H1 (cell line): ENCODE measurements at regions not wholly inside any gene's neighbourhood (a gene's known extent, or its start where the extent isn't known, plus 50 kb on each side); places are given as distances from the start of the nearest gene placed in this dataset.
A peak's percentile ranks its signal among the peaks of the same experiment; 100 is the strongest.

ENCODE experiments used
- CTCF ChIA-PET: fragments of 300-600 bp; sonication (Branson Sonifier 250); formaldehyde crosslinking; loops from one replicate; lab custom pipeline; 2021; ENCODE audit not compliant: partially characterized antibody; lab: Charles Lee
- POLR2A ChIA-PET: fragments of 300-600 bp; sonication (Branson Sonifier 250); formaldehyde crosslinking; loops from one replicate; lab custom pipeline; 2021; ENCODE audit warnings: inconsistent platforms; ENCODE audit not compliant: partially characterized antibody; lab: Charles Lee
- DNase-seq, 2 experiments: peaks; one replicate each; pipeline versions ENCODE4 v3.0.0 to v3.0.0-alpha.2; 2010 to 2022; ENCODE audit warnings: low spot score in 2 of 2, low read depth in 1 of 2, mixed read lengths in 1 of 2
- FAIRE-seq: peaks from 2 replicates; lab custom pipeline; 2011; peaks lifted over from hg19 to GRCh38; lab: Jason Lieb, UNC
- H2AFZ ChIP-seq: 2 replicates; pipeline ENCODE4 v1.8.1; 2012; ENCODE audit warnings: low read length, inconsistent platforms
- H2AK5ac ChIP-seq: 2 replicates; pipeline ENCODE4 v1.6.1; 2013; ENCODE audit warnings: low read depth, low read length
- H2BK120ac ChIP-seq: replicated peaks from 2 replicates; pipeline ENCODE3; 2013; ENCODE audit warnings: low read depth, low read length, inconsistent platforms
- H2BK12ac ChIP-seq: 2 replicates; pipeline ENCODE4 v1.6.1; 2013; ENCODE audit warnings: low read depth, low read length
- H2BK15ac ChIP-seq: 2 replicates; pipeline ENCODE4 v1.6.1; 2013; ENCODE audit warnings: low read length
- H2BK20ac ChIP-seq: 2 replicates; pipeline ENCODE4 v1.6.1; 2013; ENCODE audit warnings: low read length
- H2BK5ac ChIP-seq: 2 replicates; pipeline ENCODE4 v1.6.1; 2013; ENCODE audit warnings: low read depth, low read length
- H3K14ac ChIP-seq: 2 replicates; pipeline ENCODE4 v1.6.1; 2013; ENCODE audit warnings: inconsistent platforms; ENCODE audit not compliant: insufficient read length
- H3K18ac ChIP-seq: 2 replicates; pipeline ENCODE4 v1.6.1; 2013; ENCODE audit warnings: low read length; ENCODE audit errors: extremely low read depth
- H3K23ac ChIP-seq: 2 replicates; pipeline ENCODE4 v1.6.1; 2013; ENCODE audit warnings: inconsistent platforms; ENCODE audit not compliant: insufficient read length
- H3K23me2 ChIP-seq: 2 replicates; pipeline ENCODE4 v1.6.1; 2013; ENCODE audit warnings: low read depth, low read length
- H3K27ac ChIP-seq: 2 replicates; pipeline ENCODE4 v1.6.1; 2011; ENCODE audit warnings: low read depth, low read length, inconsistent platforms
- H3K27me3 ChIP-seq, 4 experiments: replicated peaks in 1 of 4; 1 replicate in 1 of 4; 2 replicates in 3 of 4; pipeline versions ENCODE4 v1.6.1 to v1.8.1; 2011 to 2013; ENCODE audit warnings: low read length in 3 of 4, mild to moderate bottlenecking in 3 of 4, inconsistent platforms in 2 of 4, mixed read lengths in 2 of 4, moderate library complexity in 1 of 4; ENCODE audit not compliant: control insufficient read depth in 3 of 4, insufficient read depth in 3 of 4; ENCODE audit errors: extremely low read depth in 1 of 4
- H3K36me3 ChIP-seq, 4 experiments: 2 replicates each; pipeline versions ENCODE4 v1.6.1 to v1.8.1; 2011 to 2013; ENCODE audit warnings: mild to moderate bottlenecking in 4 of 4, low read length in 3 of 4, moderate library complexity in 2 of 4, control low read depth in 1 of 4, inconsistent platforms in 1 of 4; ENCODE audit not compliant: insufficient read depth in 4 of 4, control insufficient read depth in 2 of 4
- H3K4ac ChIP-seq: replicated peaks from 2 replicates; pipeline ENCODE3; 2013; ENCODE audit warnings: low read length, low read depth, mixed read lengths, inconsistent platforms; ENCODE audit not compliant: insufficient read length
- H3K4me1 ChIP-seq, 4 experiments: replicated peaks in 1 of 4; 1 replicate in 1 of 4; 2 replicates in 3 of 4; pipeline versions ENCODE4 v1.6.1 to v1.8.1; 2011 to 2013; ENCODE audit warnings: low read length in 3 of 4, inconsistent platforms in 2 of 4, mixed read lengths in 1 of 4; ENCODE audit not compliant: insufficient read depth in 4 of 4, control insufficient read depth in 3 of 4
- H3K4me2 ChIP-seq, 2 experiments: 2 replicates each; pipeline versions ENCODE4 v1.6.1 to v1.8.1; 2011 to 2013; ENCODE audit warnings: low read depth in 2 of 2, low read length in 2 of 2, control low read depth in 1 of 2, inconsistent platforms in 1 of 2, mild to moderate bottlenecking in 1 of 2; ENCODE audit not compliant: insufficient read depth in 1 of 2
- H3K4me3 ChIP-seq, 4 experiments: fragments of 200-600, 300-600 bp in 1 of 4; sonication (generic), shearing (Covaris generic), sonication (Bioruptor Twin) in 1 of 4; 2 replicates each; pipeline versions ENCODE4 v1.5.1 to v1.8.1; 2011 to 2016; ENCODE audit warnings: low read length in 4 of 4, low read depth in 3 of 4, control low read depth in 2 of 4, inconsistent platforms in 2 of 4, mild to moderate bottlenecking in 2 of 4, mixed read lengths in 1 of 4, moderate library complexity in 1 of 4; ENCODE audit not compliant: insufficient read depth in 2 of 4; ENCODE audit errors: extremely low read depth in 1 of 4
- H3K56ac ChIP-seq: replicated peaks from 2 replicates; pipeline ENCODE3; 2013; ENCODE audit warnings: low read depth, mild to moderate bottlenecking, mixed read lengths, low read length, inconsistent platforms; ENCODE audit not compliant: insufficient read length
- H3K79me1 ChIP-seq: 2 replicates; pipeline ENCODE4 v1.6.1; 2013; ENCODE audit warnings: low read depth, low read length, control low read depth
- H3K79me2 ChIP-seq, 2 experiments: 2 replicates each; pipeline versions ENCODE4 v1.6.1 to v1.8.1; 2012 to 2013; ENCODE audit warnings: low read length in 2 of 2, mild to moderate bottlenecking in 2 of 2, inconsistent platforms in 1 of 2; ENCODE audit not compliant: insufficient read depth in 2 of 2, control insufficient read depth in 1 of 2
- H3K9ac ChIP-seq, 4 experiments: replicated peaks in 1 of 4; 1 replicate in 1 of 4; 2 replicates in 3 of 4; pipeline versions ENCODE4 v1.6.1 to v1.8.1; 2011 to 2013; ENCODE audit warnings: low read depth in 3 of 4, low read length in 3 of 4, control low read depth in 2 of 4, mild to moderate bottlenecking in 2 of 4, moderate library complexity in 2 of 4, inconsistent platforms in 1 of 4; ENCODE audit errors: extremely low read depth in 1 of 4
- H3K9me3 ChIP-seq, 2 experiments: 2 replicates each; pipeline versions ENCODE4 v1.6.1 to v1.8.1; 2012 to 2013; ENCODE audit warnings: mild to moderate bottlenecking in 2 of 2, moderate library complexity in 2 of 2, control low read depth in 1 of 2, inconsistent platforms in 1 of 2, low read depth in 1 of 2, low read length in 1 of 2, mixed read lengths in 1 of 2; ENCODE audit not compliant: insufficient read depth in 2 of 2
- H4K20me1 ChIP-seq, 2 experiments: replicated peaks in 1 of 2; 2 replicates each; pipeline versions ENCODE3 to v1.8.1; 2011 to 2013; ENCODE audit warnings: inconsistent platforms in 2 of 2, low read length in 2 of 2, mild to moderate bottlenecking in 1 of 2; ENCODE audit not compliant: insufficient read depth in 2 of 2, control insufficient read depth in 1 of 2
- H4K5ac ChIP-seq: 2 replicates; pipeline ENCODE4 v1.6.1; 2013; ENCODE audit warnings: low read length, low read depth, mixed read lengths, inconsistent platforms; ENCODE audit not compliant: insufficient read length
- H4K8ac ChIP-seq: 2 replicates; pipeline ENCODE4 v1.8.0; 2013; ENCODE audit warnings: mild to moderate bottlenecking, moderate library complexity, low read length, inconsistent platforms; ENCODE audit not compliant: insufficient read depth; ENCODE audit errors: extremely low read depth
- H4K91ac ChIP-seq: replicated peaks from 2 replicates; pipeline ENCODE3; 2013; ENCODE audit warnings: low read length, mixed read lengths, inconsistent platforms; ENCODE audit not compliant: insufficient read length
- BACH1 ChIP-seq: IDR thresholded peaks from 2 replicates; pipeline ENCODE4 v1.6.1; 2012; ENCODE audit warnings: low read length, improper control_type of control experiment
- CBX8 ChIP-seq: fragments of 300-800, 300-1000 bp; sonication (generic); IDR thresholded peaks from 2 replicates; pipeline ENCODE4 v1.7.1; 2016; ENCODE audit warnings: low read depth, low read length, borderline replicate concordance
- EZH2 ChIP-seq: fragments of 200-600 bp; sonication (generic); IDR thresholded peaks from 2 replicates; pipeline ENCODE4 v1.7.1; 2012; ENCODE audit warnings: low read depth, mild to moderate bottlenecking, moderate library complexity, low read length, inconsistent platforms; ENCODE audit not compliant: severe bottlenecking
- KDM1A ChIP-seq: fragments of 200-600, 300-600 bp; sonication (generic); IDR thresholded peaks from 2 replicates; pipeline ENCODE4 v1.7.1; 2016; ENCODE audit warnings: mild to moderate bottlenecking, low read length, borderline replicate concordance
- KDM5A ChIP-seq: fragments of 200-600 bp; IDR thresholded peaks from 2 replicates; pipeline ENCODE4 v1.7.1; 2012; ENCODE audit warnings: mild to moderate bottlenecking, low read length, inconsistent platforms, mixed read lengths
- RAD21 ChIP-seq, 2 experiments: IDR thresholded peaks in 1 of 2; conservative IDR thresholded peaks in 1 of 2; 2 replicates each; pipeline ENCODE4 v1.6.1; 2011; ENCODE audit warnings: low read depth in 2 of 2, low read length in 2 of 2, improper control_type of control experiment in 1 of 2, inconsistent platforms in 1 of 2, mild to moderate bottlenecking in 1 of 2, moderate library complexity in 1 of 2
- RXRA ChIP-seq: IDR thresholded peaks from 2 replicates; pipeline ENCODE4 v1.6.1; 2011; ENCODE audit warnings: low read depth, mild to moderate bottlenecking, low read length, moderate library complexity; ENCODE audit not compliant: insufficient read depth
- SIN3A ChIP-seq, 2 experiments: IDR thresholded peaks in 1 of 2; conservative IDR thresholded peaks in 1 of 2; 2 replicates each; pipeline ENCODE4 v1.6.1; 2011 to 2012; ENCODE audit warnings: low read length in 2 of 2, improper control_type of control experiment in 1 of 2, low read depth in 1 of 2, mild to moderate bottlenecking in 1 of 2
- TEAD4 ChIP-seq: IDR thresholded peaks from 2 replicates; pipeline ENCODE4 v1.6.1; 2012; ENCODE audit warnings: low read depth, low read length, inconsistent platforms, mixed read lengths
- ZNF274 ChIP-seq: IDR thresholded peaks from 2 replicates; pipeline ENCODE4 v1.7.0; 2012; ENCODE audit warnings: low read length, borderline replicate concordance; ENCODE audit errors: extremely low read depth
- WGBS, 2 experiments: shearing (Covaris generic) in 1 of 2; methylation state at CpG; one replicate each; pipeline versions ENCODE4 v1.1.6 to v1.1.7; 2013 to 2015; ENCODE audit warnings: low lambda C conversion rate in 2 of 2, mixed read lengths in 2 of 2, inconsistent platforms in 1 of 2, low coverage in 1 of 2, missing lambda C conversion rate in 1 of 2; ENCODE audit not compliant: insufficient replicate concordance in 2 of 2, insufficient coverage in 1 of 2, insufficient read length in 1 of 2; ENCODE audit errors: extremely low coverage in 1 of 2, missing lambda C conversion rate in 1 of 2; 5-methylcytosine and 5-hydroxymethylcytosine counted together
- TF ChIP-seq, protein P1 (sequence below): IDR thresholded peaks from 2 replicates; pipeline ENCODE4 v1.6.1; 2011; ENCODE audit warnings: low read length, improper control_type of control experiment

DNA sequence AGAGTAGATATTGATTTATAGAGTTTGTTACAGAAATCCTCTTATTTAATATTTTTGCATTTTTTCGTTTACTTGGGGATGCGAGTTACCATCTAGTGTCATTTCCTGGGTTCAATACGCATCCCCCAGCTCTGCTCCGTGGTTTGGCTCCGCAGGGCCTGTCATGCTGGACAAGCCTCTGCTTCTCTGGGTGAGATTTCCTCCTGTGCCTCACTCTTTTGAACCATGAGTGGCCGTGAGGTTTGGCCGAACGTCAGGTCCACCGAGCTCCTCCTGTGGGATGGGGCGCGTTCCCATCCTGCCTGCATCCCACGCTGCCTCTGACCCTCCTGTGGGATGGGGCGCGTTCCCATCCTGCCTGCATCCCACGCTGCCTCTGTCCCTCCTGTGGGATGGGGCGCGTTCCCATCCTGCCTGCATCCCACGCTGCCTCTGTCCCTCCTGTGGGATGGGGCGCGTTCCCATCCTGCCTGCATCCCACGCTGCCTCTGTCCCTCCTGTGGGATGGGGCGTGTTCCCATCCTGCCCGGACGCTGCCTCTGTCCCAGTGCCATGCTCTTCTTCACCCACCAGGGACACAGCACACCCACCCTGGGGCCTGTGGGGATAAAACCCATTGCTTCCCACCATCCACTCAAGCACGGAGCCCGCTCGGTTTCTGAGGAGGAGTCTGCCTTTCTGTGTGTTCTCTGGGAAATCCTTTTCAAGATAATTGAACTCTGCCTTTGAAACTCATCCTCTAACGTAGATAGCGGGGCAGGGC lies 506.8 kb downstream of the BRD1 start:
- H4K8ac ChIP-seq: no peak overlapping the region
- ChIA-PET CTCF (interaction anchor here (1.3 kb wide), 1 partner anchor 13 kb away, joined by 4 read pairs; no protein-coding TSS in a partner anchor), POLR2A (no interaction called here)
- H3K79me2 ChIP-seq: no peaks in the 10 kb centered on the region
- 94% methylated on average over 22 of the region's 29 CpGs; no CpG with 5 or more reads in 1 of the 2 experiments for WGBS, 2 experiments
- peaks cover 5% of the 10 kb centered on the region; the same call in 1 of the 2 replicates for H3K23me2 ChIP-seq
- H3K4me2 ChIP-seq: no peak overlapping the region
- H3K4me3 ChIP-seq: no peak overlapping the region
- H4K5ac ChIP-seq: no peak overlapping the region
- H3K27ac ChIP-seq: no peak overlapping the region
- peak in 1 of 2 experiments; percentile 13 for DNase-seq
- H3K27me3 ChIP-seq: no peaks in the 10 kb centered on the region
- H3K9ac ChIP-seq: no peak overlapping the region
- H3K14ac ChIP-seq: no peak overlapping the region
- no peak overlapping the region for H2BK120ac ChIP-seq
- peaks cover 0 to 6% of the 10 kb centered on the region in 2 experiments for H4K20me1 ChIP-seq
- peaks cover 0 to 2% (median 0%) of the 10 kb centered on the region in 4 experiments; a peak in 3 of 7 replicates for H3K4me1 ChIP-seq
- H2BK5ac ChIP-seq: no peak overlapping the region
- H3K18ac ChIP-seq: no peak overlapping the region
- H2AFZ ChIP-seq: no peak overlapping the region
- no peaks in the 10 kb centered on the region for H3K36me3 ChIP-seq
- no peak overlapping the region for H2BK20ac ChIP-seq
- H3K4ac ChIP-seq: no peak overlapping the region
- no peak overlapping the region for H3K56ac ChIP-seq
- no peak overlapping the region for H2BK15ac ChIP-seq
- H2AK5ac ChIP-seq: no peak overlapping the region
- H2BK12ac ChIP-seq: no peak overlapping the region
- no peak overlapping the region for H3K23ac ChIP-seq
- no peak for FAIRE-seq
- no peaks in the 10 kb centered on the region; a peak in 1 of 4 replicates for H3K9me3 ChIP-seq
- no peak overlapping the region for H4K91ac ChIP-seq
- H3K79me1 ChIP-seq: no peaks in the 10 kb centered on the region
- TF ChIP-seq ZNF274: no peak
- no peak for TF ChIP-seq BACH1
- no peak for TF ChIP-seq KDM5A
- TF ChIP-seq TEAD4: no peak
- no peak for TF ChIP-seq SIN3A (conservative IDR thresholded peaks at IDR 0.05 in 1 of 2, IDR thresholded peaks at IDR 0.05 in 1 of 2; ENCODE audit: low read depth in 1 of 2, low read length in 2 of 2)
- TF ChIP-seq RAD21 (IDR thresholded peaks at IDR 0.05 in 1 of 2, conservative IDR thresholded peaks at IDR 0.05 in 1 of 2; ENCODE audit: low read depth in 2 of 2, low read length in 2 of 2): no peak
- no peak for TF ChIP-seq CBX8
- TF ChIP-seq KDM1A: no peak
- no peak for TF ChIP-seq RXRA
- TF ChIP-seq EZH2: no peak
- TF ChIP-seq, protein P1, sequence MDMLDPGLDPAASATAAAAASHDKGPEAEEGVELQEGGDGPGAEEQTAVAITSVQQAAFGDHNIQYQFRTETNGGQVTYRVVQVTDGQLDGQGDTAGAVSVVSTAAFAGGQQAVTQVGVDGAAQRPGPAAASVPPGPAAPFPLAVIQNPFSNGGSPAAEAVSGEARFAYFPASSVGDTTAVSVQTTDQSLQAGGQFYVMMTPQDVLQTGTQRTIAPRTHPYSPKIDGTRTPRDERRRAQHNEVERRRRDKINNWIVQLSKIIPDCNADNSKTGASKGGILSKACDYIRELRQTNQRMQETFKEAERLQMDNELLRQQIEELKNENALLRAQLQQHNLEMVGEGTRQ: no peak
